HL-60/S4 treated with phorbol 12-myristate 13-acetate at 8.2 ng/mL for 4 days and 3 days (cell line): ENCODE measurements at regions not wholly inside any gene's neighbourhood (a gene's known extent, or its start where the extent isn't known, plus 50 kb on each side); places are given as distances from the start of the nearest gene placed in this dataset.

Experiments
- in situ Hi-C: fragments of 300-500 bp; cut with MboI; formaldehyde crosslinking; loops from 2 replicates; pipeline ENCODE4 v1.15.0; 2022; ENCODE audit warnings: low sequenced_read_pairs

DNA sequence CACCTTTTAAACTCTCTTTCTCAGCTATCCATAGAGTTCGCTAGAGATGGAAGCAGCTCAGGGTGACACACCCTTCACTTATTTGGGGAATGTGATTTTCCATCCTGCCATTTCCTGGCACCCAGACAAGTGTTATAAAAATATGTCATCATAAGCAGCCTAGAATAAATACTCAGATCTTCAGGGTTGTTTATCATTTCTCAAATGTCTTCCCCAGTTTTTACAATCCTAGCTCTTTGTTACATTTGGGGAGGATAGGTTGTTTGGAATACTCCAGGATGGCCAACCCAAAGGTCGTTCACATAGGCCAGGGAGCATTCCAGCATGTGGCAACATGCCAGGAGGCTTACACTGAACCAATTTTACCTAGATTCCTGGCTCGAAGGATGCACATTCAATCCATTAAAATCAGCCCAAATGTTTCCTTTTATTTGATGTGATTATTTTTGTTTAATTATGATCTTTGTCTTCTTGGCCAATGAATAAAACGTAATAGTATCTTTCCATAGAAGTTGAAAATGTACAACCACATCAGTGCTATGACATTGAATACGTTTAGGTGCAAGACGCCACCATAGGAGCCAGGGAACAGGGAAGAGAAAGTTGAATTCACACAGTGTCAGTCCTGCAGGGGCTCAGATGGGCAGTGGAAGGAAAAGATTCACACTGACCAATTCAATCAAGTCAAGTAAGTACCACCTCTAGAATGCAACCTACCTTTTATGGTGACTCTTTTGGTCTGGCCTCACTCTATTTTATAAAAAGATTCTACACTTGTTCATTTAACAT lies 537.7 kb upstream of the MDFIC2 start:
- in situ Hi-C loops, result no loop called here

- in situ Hi-C loops, result no loop called here
These were observed 527.9 kb upstream of the MDFIC2 start for GRCh38 chr3:70840106-70840870.

DNA sequence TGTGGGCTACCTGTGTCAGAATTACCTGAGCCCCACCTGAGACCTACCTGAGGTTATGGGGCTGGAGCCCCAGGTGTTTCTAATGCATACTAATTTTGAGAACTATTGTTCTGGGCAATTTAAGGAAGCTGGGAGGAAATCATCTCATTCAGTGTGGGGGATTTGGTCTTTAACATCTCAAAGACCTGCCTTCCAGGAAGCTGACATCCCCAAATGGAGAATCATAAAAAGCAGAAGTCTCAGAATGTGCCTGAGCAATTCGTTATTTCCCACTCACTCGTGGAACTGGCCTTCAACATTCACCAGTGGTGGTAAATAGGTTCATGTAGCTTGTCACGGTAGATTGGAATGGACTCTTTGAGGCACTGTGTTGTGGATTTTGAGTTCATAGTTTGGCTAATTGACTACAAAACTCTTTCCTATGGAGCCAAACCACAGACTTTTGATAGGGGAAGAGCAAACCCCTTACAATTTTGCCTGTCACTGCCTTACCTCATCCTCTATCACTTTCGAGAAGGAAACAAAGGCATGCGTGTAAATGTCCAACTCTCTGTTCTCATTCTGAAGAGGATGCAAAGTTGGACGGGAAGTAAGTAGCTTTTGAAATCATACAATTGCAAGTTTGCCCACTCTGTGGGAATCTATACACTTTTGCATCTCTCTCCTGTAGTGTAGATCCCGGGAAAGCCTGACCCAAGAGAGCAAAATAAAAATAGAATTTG lies 521.0 kb upstream of the MDFIC2 start:
- in situ Hi-C loops, result no loop called here

GRCh38 chr3:70832834-70833205 lies 520.4 kb upstream of the MDFIC2 start:
- in situ Hi-C loops, result no loop called here

DNA sequence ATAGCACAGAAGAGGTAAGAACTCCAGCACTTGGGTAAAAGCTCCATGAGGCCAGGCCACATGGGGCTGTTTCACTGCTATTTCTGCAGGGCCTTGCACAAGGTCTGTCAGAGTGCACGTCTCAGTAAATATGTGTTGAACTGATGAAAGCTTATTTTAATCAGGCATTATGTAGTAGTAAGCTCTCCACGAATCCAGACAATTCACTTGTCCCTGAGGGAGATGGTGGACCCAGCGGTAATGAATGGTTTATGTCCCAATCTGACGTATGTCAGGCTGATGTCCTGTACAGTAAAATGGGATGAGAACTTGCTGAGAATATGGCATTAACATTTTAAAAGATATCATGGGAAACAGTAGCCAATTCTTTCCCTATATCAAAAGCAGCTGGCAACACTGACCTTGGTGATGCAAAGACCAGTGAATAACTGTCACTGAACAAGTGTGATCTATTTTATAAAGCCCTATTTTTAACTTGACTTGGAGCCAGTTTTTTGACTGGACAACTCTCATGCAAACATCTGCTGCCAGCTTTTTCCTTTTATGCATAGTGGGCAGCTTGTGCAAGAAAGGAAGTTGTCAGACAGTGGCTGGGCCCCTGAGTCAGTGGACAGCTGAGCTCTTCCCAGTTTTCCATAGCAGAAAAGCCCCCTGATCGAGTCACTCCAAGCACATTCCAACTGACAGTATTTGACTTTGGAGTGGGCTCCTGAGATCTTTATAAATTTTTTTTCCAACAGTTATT lies 519.8 kb upstream of the MDFIC2 start:
- in situ Hi-C loops, result no loop called here

DNA sequence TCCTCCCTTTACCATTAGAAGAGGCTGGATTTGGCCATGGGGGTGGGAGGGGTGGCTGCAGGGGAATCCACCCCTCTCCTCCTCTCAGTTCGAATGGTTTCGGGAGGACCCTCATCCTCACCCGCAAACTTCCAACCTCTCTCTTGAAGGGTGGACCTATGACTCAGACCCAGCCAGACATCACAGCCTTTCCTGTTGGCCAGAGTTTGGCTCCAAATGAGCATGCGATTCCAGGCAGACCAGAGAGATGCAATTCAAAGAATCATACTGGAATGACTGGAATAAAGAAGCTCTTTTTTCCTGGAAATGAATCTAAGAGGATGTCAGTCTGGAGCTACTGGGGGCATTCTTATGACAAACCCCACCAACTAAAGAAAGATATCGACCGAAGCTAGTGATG lies 516.7 kb upstream of the MDFIC2 start:
- in situ Hi-C loops, result no loop called here

DNA sequence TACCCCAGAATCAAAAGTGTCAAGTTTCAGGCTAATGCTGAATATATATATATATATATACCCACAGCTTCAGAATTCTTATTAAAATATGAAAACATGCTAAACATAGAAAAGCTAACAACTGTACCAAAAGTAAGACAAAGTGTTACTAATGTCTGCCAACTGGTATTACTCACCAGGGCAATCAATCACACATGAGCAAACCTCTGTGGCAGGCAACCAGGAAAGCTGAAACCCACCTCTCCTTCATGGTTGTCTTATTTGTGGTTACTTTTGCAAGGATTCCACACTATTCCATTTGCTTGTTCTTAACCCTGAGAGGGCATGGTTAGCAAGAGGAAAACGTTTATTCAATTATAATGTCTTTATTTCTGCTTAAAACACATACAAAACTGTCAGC lies 512.3 kb upstream of the MDFIC2 start:
- in situ Hi-C loops, result no loop called here

- in situ Hi-C loops, result no loop called here
These were observed 511.6 kb upstream of the MDFIC2 start for GRCh38 chr3:70824078-70824477.

DNA sequence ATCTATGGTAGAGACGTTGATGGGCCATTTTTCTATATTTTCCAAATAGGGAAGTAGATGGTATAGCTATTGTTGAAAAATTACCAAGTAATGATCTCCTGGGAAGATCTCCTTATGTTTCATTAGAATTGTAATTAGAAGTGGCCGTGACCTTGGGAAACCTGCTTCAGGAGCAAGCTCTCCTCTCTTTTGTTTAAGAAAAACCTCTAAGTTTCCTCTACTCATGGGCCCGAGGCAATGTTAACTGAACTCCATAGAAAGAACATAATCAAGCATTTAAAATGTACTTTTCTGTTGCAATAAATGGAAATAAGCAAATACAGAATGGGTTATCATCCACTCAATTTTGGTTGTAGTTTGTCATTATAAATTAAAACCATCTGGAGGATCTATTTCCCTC lies 511.2 kb upstream of the MDFIC2 start:
- in situ Hi-C loops, result no loop called here

GRCh38 chr3:70822669-70823068 lies 510.2 kb upstream of the MDFIC2 start:
- in situ Hi-C loops, result no loop called here

DNA sequence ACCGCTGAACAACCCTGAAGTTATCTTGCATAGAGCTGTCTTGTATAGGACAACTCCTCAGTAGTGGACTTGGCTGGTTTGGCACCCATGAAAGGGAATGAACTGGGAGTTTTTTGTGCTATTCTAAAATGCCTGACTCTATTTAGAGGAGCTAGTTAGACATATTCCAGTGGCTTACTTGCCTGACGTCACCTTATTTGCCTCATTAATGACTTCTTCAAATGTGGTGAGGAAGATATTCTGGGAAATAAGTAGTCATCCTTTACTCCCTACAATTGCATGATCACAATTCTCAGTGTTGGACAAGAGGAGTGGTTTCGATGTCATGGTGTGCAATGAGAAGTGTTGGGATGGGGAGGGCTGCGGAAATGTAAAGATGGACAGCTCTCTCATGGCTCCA lies 509.2 kb upstream of the MDFIC2 start:
- in situ Hi-C loops, result no loop called here

- in situ Hi-C loops, result no loop called here
These were observed 508.0 kb upstream of the MDFIC2 start for GRCh38 chr3:70820397-70820796.

DNA sequence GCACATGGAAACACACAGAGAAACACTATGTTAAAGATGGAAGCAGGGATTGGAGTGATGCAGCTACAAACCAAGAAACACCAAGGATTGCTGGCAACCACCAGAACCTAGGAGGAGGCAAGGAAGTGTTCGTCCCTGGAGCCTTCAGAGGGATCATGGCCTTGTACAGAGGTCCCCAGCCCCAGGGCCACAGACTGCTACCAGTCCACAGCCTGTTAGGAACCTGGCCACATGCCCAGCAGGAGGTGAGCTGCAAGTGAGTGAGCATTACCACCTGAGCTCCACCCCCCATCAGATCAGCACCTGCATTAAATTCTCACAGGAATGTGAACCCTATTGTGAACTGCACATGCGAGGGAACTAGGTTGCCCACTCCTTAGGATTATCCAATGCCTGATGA lies 505.7 kb upstream of the MDFIC2 start:
- in situ Hi-C loops, result no loop called here

DNA sequence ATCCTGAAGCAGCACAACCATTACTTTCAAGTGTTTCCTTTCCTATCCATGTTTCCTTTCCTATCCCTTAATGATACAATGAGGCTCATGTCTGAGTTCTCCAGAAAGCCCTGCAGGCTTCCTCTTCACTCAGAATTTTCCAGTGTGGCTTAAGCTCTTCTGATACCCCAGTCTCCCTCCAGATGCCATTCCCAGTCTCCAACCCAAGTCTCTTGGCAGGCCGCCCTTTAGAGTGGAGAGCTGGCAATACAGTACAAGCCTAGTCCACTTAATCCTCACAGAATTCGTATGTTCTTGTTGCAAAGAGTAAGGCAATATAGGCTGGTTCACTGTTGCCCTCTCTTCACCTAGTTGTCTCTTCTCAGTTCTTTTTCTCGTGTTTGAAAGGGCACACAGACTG lies 503.9 kb upstream of the MDFIC2 start:
- in situ Hi-C loops, result no loop called here

DNA sequence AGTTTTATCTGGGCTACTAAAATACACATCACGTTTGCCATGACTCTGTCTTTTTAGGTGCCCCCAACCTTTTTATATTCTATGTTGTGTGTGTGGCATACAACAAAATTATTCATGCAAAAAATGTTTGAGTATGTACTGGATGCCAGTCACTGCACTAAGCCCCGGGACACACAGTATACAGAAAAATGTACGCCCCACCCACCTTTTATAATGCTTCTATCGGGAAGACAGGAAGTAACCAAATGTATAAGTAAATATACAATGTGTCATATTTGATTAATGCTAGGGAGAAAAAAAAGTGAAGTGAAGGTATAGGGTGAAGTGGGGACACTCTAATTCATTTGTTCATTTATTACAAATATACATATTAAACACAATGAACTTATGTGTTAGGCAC lies 503.4 kb upstream of the MDFIC2 start:
- in situ Hi-C loops, result no loop called here

DNA sequence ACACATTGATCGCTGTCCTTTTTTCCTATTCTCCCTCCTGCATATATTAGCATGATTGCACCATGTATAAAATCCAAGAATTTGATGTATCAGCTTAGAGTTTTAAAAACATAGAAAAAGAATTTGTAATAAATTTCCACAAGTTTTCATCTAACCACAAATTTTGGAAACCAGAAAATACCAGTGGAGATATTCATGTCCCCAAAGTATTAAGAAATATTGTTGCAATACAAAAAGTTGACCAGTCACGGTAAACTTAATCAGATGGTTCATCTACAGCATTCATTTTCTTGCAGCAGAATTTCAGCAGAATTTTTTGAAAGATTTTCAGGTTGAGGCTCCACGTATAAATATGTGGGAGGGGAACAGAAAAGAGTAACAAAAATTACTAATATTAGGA lies 500.9 kb upstream of the MDFIC2 start:
- in situ Hi-C loops, result no loop called here

DNA sequence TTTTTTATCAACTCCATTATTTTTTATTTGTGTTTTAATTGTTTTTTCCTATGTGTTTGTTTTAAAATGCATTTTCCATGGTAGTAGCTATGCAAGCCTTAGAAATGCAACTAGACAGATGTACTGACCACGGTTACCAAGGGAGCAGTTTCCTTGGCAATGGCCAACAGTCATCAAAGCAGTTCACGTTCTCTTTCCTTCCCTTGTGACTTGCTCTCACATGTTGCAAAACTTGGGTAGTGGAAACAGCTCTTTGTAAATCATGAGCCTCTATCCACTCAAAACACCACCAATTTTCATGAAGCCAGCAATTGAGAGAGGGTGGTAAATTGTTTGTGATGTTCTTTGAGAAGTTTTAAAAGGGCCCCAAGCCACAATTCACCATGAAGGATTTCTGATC lies 499.4 kb upstream of the MDFIC2 start:
- in situ Hi-C loops, result no loop called here

- in situ Hi-C loops, result no loop called here
These were observed 496.4 kb upstream of the MDFIC2 start for GRCh38 chr3:70808881-70809280.

DNA sequence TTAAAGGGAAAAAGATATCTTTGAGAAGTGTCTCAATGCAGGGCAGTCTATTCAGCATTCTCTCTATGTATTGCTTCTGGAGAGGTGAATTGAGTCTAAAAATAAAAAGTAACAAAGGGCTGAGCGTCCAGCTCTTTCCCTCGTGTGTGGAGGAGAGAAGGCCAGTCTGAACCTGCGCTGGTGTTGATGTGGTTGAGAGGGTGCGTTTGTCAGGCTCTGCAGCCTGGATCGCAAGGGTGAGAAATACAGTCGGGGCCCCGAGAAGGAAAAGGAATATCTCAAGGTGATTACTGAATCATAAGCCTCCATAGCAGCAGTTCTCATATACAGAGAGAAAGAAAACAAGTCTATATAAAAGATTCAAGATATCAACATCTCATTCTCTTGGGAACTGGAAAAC lies 494.1 kb upstream of the MDFIC2 start:
- in situ Hi-C loops, result no loop called here

DNA sequence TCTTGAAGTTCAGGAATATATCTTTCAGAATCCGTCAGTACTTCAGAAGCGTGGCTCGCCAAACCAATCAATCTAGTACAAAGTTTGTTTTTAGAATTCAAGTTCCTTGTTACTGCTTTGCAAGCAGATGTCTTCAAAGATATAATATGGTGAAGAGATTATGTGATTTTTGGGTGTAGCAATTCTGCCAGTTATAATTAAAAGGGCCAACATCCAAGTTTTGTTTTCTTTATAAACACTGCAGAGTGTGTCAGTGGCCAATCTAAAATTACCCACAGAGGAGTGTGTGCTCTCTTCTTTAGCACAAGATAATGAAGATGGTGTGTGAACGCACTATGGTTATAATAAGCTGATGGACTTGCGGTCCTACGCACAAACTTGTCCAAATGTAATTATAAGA lies 493.6 kb upstream of the MDFIC2 start:
- in situ Hi-C loops, result no loop called here
